Activated CD8-positive, alpha-beta memory T cell treated with anti-CD3 and anti-CD28 coated beads, Interleukin-2, amount 50 U/mL, for 48 hours (primary cell): ENCODE measurements at regions not wholly inside any gene's neighbourhood (a gene's known extent, or its start where the extent isn't known, plus 50 kb on each side); places are given as distances from the start of the nearest gene placed in this dataset.

Experiments used
- DNase-seq: peaks from one replicate; pipeline ENCODE4 v3.0.0-alpha.2; 2020

DNA sequence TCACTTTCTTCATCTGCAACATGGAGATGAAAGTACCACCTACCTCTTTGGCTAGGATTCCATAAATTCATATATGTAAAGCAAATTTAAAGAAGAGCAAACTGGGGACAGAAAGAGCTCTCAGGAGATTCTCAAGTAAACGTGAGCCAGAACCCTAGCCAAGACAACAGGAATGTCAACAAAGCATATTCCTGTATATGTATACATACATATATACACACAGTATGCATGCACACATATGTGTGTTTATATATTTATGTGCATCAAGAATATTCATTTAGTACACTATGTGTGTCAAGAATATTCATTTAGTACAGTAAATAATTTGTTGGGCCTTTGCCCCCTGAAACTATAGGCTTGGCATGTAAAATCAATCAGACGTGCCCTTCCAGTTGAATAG, 574.4 kb upstream of the KLHL29 start:
- no peak for DNase-seq

- no peak for DNase-seq
Observed at GRCh38 chr2:22812065-22812680, 572.8 kb upstream of the KLHL29 start.

GRCh38 chr2:22817197-22817596, 567.8 kb upstream of the KLHL29 start:
- no peak for DNase-seq

GRCh38 chr2:22821458-22821857, 563.5 kb upstream of the KLHL29 start:
- no peak for DNase-seq

DNA sequence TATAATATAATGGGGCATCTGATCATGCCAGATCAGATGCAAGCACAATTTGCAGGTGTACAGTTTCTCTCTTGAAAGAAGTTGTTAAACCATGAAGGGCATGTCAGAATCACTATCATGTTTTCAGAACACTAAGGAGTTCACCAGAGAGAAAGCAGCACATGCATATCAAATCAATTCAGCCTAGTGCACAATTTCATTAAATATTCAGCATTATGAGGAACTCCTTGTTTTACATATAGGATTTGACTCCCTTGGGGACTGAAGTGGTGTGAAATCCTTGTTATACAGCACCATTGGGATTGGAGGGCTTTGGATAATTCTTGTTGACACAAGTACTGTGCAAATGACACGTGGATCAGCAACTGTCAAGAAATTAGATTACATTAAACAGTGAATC, 562.1 kb upstream of the KLHL29 start:
- no peak for DNase-seq

DNA sequence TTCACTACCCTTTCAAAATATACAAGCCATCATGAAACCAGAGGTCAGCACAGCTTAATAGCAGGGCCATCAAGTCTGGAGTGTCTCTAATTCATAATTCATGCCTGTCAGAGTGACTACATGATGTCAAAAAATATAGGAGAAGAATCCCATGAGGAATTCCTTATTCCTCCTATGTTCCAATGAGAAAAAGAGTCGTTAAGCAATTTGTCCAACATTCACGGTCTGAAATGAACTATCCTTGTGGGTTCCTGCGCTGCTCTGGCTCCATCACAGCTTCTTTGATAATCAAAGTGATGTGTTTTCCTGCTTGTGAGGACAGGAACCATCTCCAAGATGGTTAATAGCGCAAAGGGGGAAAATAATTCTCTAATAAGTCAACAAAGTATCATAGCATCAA, 560.4 kb upstream of the KLHL29 start:
- DNase-seq = no peak

- no peak for DNase-seq
Observed at GRCh38 chr2:22826703-22827102, 558.3 kb upstream of the KLHL29 start.

DNA sequence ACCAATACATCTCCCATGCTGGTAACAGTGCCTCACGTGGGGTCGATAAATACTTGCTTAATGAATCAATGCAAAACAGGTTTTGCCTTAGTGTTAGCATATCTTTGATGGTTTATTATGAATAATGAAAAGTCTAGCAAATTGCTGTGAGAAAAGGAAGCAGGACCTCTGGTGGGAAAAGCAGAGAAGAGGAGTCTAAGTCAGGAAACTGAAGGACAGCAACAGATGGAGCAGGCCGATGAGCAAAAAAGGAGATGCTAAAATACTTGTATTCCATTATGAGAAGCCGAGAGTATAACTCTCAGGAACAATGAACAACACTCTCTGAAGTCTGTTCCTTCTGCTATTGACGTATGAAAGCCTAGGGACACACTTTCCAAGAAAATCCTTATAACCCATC, 555.2 kb upstream of the KLHL29 start:
- DNase-seq = no peak

DNA sequence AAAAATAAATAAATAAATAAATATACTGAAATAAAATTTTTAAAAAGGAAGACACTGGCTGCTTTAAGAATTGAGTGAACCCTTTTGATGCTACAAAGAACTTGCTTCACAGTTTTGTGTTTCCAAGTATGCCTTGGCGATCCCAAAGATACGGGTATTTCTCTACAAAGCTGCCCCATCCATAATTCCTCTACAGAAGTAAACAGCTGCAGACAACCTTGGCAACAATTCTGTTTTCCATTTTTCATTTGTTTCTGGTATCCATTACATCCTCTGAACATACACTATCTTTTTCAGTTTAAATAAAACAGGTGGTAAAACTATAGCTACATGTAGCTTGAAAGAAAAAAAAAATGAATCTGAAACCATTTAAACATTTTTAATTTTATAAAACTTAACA, 552.8 kb upstream of the KLHL29 start:
- DNase-seq = no peak

- DNase-seq = no peak
Observed at GRCh38 chr2:22838461-22838860, 546.5 kb upstream of the KLHL29 start.

GRCh38 chr2:22842205-22842869, 542.6 kb upstream of the KLHL29 start:
- no peak for DNase-seq

- no peak for DNase-seq
Observed at GRCh38 chr2:22843919-22844537, 541.0 kb upstream of the KLHL29 start.

DNA sequence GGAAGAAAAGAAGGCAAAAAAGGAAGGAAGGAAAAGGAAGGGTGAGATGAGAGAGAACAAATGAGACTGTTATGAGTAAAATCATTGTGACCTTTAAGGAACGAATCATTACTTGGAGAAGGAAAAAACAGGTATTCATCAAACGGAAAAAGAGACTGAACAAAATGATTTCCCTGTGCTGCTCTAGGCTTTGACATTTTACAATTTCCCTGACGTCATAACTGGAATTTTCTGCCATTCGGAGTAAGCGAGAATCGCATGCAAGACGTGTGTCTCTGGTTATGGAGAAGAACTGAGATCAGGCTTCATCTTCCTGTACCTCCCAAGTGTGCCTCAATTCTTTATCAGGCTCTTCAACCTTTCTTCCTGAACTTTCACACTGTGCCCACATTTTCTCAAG, 534.7 kb upstream of the KLHL29 start:
- DNase-seq = no peak

- DNase-seq = no peak
Observed at GRCh38 chr2:22854588-22854987, 530.4 kb upstream of the KLHL29 start.

DNA sequence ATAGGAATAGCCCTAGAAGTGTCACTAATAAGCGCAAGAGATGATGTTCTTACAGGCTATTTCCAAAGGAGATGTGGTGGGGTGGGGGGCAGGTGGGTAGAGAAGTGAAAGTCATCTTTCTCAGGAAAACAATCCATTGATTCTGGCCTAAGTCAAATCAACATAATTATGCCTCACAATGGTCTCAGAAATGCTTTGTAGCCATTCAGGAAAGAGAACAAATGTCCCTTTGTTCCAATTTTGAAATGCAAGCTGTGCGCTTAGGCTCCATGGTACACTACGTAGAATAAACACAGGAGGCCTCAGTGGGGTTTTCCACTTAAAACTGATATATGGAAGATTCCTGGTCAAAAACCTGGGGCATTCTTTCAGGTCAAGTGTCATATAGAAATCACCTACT, 529.9 kb upstream of the KLHL29 start:
- no peak for DNase-seq

DNA sequence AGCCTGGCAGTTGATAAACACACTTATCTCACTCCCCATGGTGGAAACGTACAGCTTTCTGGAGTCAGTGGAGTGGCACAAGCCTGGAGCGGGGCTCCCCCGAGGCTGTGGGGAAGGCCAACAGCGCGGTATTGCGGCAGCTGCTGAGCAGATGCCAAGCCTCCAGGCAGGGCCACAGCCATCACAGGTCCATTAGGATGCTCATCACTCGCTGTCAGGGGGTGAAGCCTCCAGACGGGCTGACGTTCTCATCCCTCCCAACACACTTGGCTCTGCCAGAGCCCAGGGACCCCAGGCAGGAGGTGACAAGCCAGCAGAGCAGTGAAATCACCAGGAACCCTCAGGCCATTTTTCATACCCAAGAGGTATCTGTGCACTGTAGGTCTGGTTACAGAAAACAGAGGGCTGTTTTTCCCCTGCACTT, 529.2 kb upstream of the KLHL29 start:
- DNase-seq = no peak

DNA sequence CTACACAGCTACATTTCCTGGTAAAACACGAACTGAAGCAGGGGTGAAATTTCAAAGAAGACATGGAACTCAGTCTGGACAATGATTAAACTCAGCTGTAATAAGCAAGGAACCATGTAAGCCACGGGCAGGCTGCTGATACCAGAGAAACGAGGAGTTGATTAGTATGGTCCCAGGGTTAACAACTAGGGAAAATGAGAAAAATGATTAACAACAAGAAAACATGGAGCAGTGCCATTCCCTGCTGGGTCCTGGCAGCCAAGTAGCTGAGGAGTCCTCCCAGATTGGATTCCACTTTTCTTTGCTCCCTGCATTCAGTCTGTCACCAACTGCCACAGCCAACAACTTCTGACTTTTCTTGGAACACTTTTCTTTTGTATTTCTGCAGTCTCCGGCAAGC, 517.0 kb upstream of the KLHL29 start:
- DNase-seq = no peak

DNA sequence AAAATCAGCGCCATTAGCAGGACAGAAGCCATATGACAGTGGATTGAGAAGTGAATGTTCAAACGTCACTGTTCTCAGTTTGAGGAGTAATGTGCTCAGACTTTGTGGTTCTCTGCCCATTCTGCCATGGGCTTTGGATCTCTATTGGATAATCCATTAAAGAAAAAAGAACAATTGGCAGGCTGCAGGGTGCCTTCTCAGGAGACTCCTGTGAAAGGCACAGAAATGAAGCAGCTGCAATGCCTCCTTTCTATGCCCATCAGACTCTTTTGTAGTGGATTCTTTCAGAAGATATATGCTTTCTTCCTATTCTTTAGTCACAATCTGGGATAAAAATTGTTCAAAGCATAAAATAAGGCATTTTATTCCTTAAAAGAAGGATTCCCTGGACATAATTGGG, 506.9 kb upstream of the KLHL29 start:
- no peak for DNase-seq

DNA sequence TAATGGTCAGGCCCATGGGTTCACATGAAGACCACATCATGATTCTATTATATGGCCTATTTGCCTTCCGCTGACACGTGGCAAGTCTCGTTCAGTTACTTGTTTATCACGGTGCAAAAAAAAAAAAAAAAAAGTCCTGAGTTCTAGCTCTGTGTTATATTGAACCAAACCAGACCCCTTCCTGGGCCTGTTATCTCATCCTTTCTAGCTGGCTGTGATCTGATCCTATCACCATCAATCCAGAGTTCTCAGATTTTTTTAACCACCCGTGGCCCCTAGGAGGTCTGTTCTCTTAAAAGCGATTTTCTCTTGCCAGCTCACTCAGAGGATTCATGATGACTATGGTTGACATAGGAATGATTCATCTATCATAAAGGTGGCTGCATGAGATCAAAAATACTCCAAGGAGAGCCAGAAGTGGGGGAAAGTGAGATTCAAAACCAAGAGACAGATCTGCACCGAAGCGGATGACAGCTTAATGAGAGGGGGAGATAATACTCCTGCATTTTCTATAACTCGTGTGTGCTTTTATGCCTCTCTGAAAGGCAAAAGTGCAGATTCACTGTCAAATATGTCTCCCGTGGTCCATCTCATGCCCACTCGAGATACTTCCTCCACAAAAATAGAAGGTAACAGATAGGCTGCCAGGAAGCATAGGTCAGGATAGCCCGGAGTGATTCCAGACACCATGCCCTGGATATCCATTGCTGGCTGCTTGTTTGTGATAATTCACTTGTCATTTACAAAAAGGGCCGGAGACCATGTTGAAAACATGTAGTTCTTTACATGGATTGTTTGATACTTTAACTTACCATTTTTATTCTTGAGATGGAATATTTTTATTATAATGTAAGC, 505.7 kb upstream of the KLHL29 start:
- no peak for DNase-seq

DNA sequence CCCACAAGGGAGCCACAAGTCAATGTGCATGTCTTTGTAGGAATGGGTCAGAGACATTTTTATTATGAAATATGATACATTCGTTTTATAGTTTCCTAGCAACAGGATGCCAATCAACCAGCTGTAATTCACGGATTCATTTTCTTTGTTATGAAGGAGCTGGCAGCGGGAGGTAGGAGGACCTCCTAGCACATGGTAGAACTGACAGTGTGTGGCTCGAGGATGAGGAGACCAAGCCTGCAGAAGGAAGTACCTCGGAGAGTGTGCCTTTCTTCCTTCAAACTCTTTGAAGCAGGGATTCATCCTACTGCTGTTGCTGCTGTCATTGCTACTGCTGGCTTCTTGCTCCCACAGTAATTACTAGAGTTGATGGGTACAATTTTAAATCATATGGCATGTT, 504.8 kb upstream of the KLHL29 start:
- DNase-seq = no peak

DNA sequence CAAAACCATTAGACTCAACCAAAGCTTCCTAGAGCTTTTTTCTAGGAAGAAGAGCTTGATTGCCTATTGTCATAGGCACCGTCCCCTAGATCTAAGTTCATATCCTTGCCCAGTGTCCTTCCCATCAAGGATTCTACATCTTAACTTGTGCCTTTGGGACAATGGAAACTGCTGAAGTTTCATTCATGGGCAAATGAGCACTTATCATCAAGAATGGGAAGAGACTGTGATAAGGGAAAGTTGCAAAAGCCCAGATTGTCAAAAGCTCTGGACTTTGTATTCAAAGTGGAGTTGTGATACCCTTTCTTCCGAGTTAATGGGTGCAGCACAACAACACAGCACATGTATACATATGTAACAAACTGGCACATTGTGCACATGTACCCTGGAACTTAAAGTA, 503.0 kb upstream of the KLHL29 start:
- DNase-seq = no peak

DNA sequence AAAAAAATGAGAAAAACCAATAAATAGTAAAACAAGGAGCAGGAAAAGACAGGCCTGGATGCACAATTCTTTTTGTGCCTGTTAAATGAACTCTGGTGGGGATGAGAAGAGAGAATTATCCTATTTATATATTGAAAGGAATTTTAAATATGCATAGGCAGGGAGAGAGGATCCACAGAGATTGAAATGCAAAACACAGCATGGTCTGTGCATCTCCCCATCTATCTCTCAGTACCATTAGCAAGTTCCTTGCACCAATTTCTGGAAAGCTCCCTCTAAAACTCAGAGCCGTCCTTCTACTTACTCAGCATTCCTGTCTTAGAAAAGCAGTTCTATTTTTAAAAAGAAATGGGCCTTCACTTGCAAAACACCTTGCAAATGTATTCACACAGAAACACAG, 502.3 kb upstream of the KLHL29 start:
- no peak for DNase-seq

- DNase-seq = no peak
Observed at GRCh38 chr2:22883054-22883453, 501.9 kb upstream of the KLHL29 start.

DNA sequence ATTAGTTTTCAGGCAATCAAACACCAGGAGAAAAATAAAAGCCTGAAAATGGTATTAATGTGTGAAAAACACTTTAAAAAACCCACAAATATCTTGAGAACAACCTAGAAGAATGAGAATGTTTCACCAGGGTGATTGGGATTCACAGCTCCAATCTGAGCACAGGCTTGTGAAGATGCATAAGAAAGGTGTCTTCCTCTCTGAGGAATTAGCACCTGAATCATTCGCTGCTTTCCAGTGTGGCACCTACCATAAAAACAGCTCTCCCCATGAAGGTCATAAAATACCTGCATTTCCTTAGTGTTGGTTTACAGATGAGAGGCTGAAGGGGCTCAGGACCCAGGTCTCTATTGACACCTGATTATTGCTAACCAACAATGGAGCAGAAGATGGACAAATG, 499.7 kb upstream of the KLHL29 start:
- DNase-seq = no peak
